Astrocyte (in vitro differentiated cells and primary cell): ENCODE measurements at regions not wholly inside any gene's neighbourhood (a gene's known extent, or its start where the extent isn't known, plus 50 kb on each side); places are given as distances from the start of the nearest gene placed in this dataset.

Source experiments
- DNase-seq: peaks from one replicate; pipeline ENCODE4 v3.0.0-alpha.2; 2010; ENCODE audit warnings: low read depth
- FAIRE-seq: peaks from 2 replicates; lab custom pipeline; 2011; peaks lifted over from hg19 to GRCh38; lab: Jason Lieb, UNC
- H2AFZ ChIP-seq: 2 replicates; pipeline ENCODE4 v1.6.0; 2012; ENCODE audit warnings: low read depth, low read length, inconsistent platforms
- H3K27ac ChIP-seq: 2 replicates; pipeline ENCODE4 v1.5.1; 2011; ENCODE audit warnings: low read depth, low read length, inconsistent platforms
- H3K27me3 ChIP-seq: 2 replicates; pipeline ENCODE4 v1.6.0; 2011; ENCODE audit warnings: low read length, inconsistent platforms; ENCODE audit not compliant: insufficient read depth
- H3K36me3 ChIP-seq: 2 replicates; pipeline ENCODE4 v1.5.1; 2011; ENCODE audit warnings: low read length, inconsistent platforms; ENCODE audit not compliant: insufficient read depth
- H3K4me1 ChIP-seq: 2 replicates; pipeline ENCODE4 v1.5.1; 2011; ENCODE audit warnings: low read length, inconsistent platforms; ENCODE audit not compliant: insufficient read depth
- H3K4me2 ChIP-seq: 2 replicates; pipeline ENCODE4 v1.6.0; 2012; ENCODE audit warnings: low read length, inconsistent platforms
- H3K4me3 ChIP-seq: 2 replicates; pipeline ENCODE4 v1.5.1; 2011; ENCODE audit warnings: low read depth, mild to moderate bottlenecking, low read length, inconsistent platforms; ENCODE audit not compliant: insufficient read depth
- H3K79me2 ChIP-seq: 2 replicates; pipeline ENCODE4 v1.6.0; 2012; ENCODE audit warnings: mild to moderate bottlenecking, low read length, inconsistent platforms; ENCODE audit not compliant: insufficient read depth
- H3K9ac ChIP-seq: 2 replicates; pipeline ENCODE4 v1.6.0; 2012; ENCODE audit warnings: mild to moderate bottlenecking, low read length, inconsistent platforms
- H3K9me3 ChIP-seq: 2 replicates; pipeline ENCODE4 v1.5.1; 2012; ENCODE audit warnings: low read depth, mild to moderate bottlenecking, low read length, inconsistent platforms; ENCODE audit not compliant: insufficient read depth
- H4K20me1 ChIP-seq: 2 replicates; pipeline ENCODE4 v1.6.0; 2012; ENCODE audit warnings: low read length, inconsistent platforms; ENCODE audit not compliant: insufficient read depth
- H3K27ac Mint-ChIP-seq: one replicate; pipeline ENCODE4 v1.8.0; 2021; ENCODE audit warnings: mild to moderate bottlenecking, mixed read lengths; ENCODE audit not compliant: unreplicated experiment
- H3K27me3 Mint-ChIP-seq: one replicate; pipeline ENCODE4 v1.8.0; 2021; ENCODE audit warnings: low read depth, mixed read lengths; ENCODE audit not compliant: unreplicated experiment
- H3K36me3 Mint-ChIP-seq: one replicate; pipeline ENCODE4 v1.8.0; 2021; ENCODE audit warnings: low read depth, mixed read lengths; ENCODE audit not compliant: unreplicated experiment
- H3K4me1 Mint-ChIP-seq: one replicate; pipeline ENCODE4 v1.8.0; 2021; ENCODE audit warnings: low read depth, mixed read lengths; ENCODE audit not compliant: unreplicated experiment
- H3K4me3 Mint-ChIP-seq: one replicate; pipeline ENCODE4 v1.8.0; 2021; ENCODE audit warnings: mild to moderate bottlenecking, moderate library complexity, mixed read lengths; ENCODE audit not compliant: unreplicated experiment
- H3K9me3 Mint-ChIP-seq: one replicate; pipeline ENCODE4 v1.8.0; 2021; ENCODE audit warnings: mild to moderate bottlenecking, mixed read lengths; ENCODE audit not compliant: unreplicated experiment
- CTCF ChIP-seq: IDR thresholded peaks from 2 replicates; pipeline ENCODE4 v1.5.1; 2011; ENCODE audit warnings: low read depth, mild to moderate bottlenecking, inconsistent platforms, low read length, moderate library complexity; ENCODE audit not compliant: insufficient read depth
- EZH2 ChIP-seq: IDR thresholded peaks from 2 replicates; pipeline ENCODE4 v1.6.1; 2012; ENCODE audit warnings: mild to moderate bottlenecking, low read length, inconsistent platforms; ENCODE audit not compliant: insufficient read depth

- Histone ChIP-seq H3K9me3 (peaks cover 3% of the 10 kb centered on the region), H3K27ac (peak overlapping the region; percentile 10), H3K4me3 (no peak overlapping the region), H4K20me1 (no peaks in the 10 kb centered on the region), H3K4me1 (peaks cover 6% of the 10 kb centered on the region), H3K27me3 (no peaks in the 10 kb centered on the region), H2AFZ (no peak overlapping the region), H3K4me2 (no peak overlapping the region), H3K36me3 (no peaks in the 10 kb centered on the region), H3K9ac (no peak overlapping the region), H3K79me2 (no peaks in the 10 kb centered on the region)
- FAIRE-seq (peak; percentile 80), DNase-seq (peak; percentile 93)
- Mint-ChIP-seq H3K4me3 (no peak overlapping the region), H3K27ac (peak overlapping the region; percentile 68), H3K27me3 (no peaks in the 10 kb centered on the region), H3K4me1 (peaks cover 17% of the 10 kb centered on the region), H3K36me3 (peaks cover 2% of the 10 kb centered on the region), H3K9me3 (peaks cover 4% of the 10 kb centered on the region)
- no peak for TF ChIP-seq EZH2
- TF ChIP-seq CTCF, result no peak
These were observed 135.8 kb downstream of the PCSK1 start for GRCh38 chr5:96297290-96297689.

- H3K4me2 ChIP-seq, result no peak overlapping the region
These were observed 138.2 kb downstream of the PCSK1 start for GRCh38 chr5:96294884-96295202.

More at GRCh38 chr5:96294884-96295202, 138.2 kb downstream of the PCSK1 start:
- Mint-ChIP-seq H3K4me3 (no peak overlapping the region), H3K4me1 (peaks cover 17% of the 10 kb centered on the region), H3K9me3 (peaks cover under 1% of the 10 kb centered on the region), H3K27ac (no peak overlapping the region), H3K36me3 (no peaks in the 10 kb centered on the region), H3K27me3 (no peaks in the 10 kb centered on the region)
- FAIRE-seq, result no peak
- Histone ChIP-seq H3K36me3 (no peaks in the 10 kb centered on the region), H3K9ac (no peak overlapping the region), H3K79me2 (no peaks in the 10 kb centered on the region), H3K27me3 (no peaks in the 10 kb centered on the region), H2AFZ (no peak overlapping the region), H3K9me3 (no peaks in the 10 kb centered on the region), H3K4me3 (no peak overlapping the region), H3K27ac (no peak overlapping the region), H3K4me1 (peaks cover 6% of the 10 kb centered on the region), H4K20me1 (no peaks in the 10 kb centered on the region)
- DNase-seq, result no peak
- TF ChIP-seq CTCF, result no peak
- no peak for TF ChIP-seq EZH2
